IMR-90 (cell line): ENCODE measurements at regions not wholly inside any gene's neighbourhood (a gene's known extent, or its start where the extent isn't known, plus 50 kb on each side); places are given as distances from the start of the nearest gene placed in this dataset.

Experiments
- ATAC-seq: fragments of 200-7000 bp; cut with Tn5 transposase; 2 replicates; pipeline ENCODE4 v1.9.1; 2020; ENCODE audit warnings: low read depth, mild to moderate bottlenecking, moderate library complexity
- BruUV-seq: library from RNA; stranded (reverse); fragments of 400-500 nt; replicated peaks from 2 replicates; lab custom pipeline; 2021; lab: Mats Ljungman, UMichigan
- CTCF ChIA-PET: fragments of 300-600 bp; formaldehyde crosslinking; extraction: SDS; loops from one replicate; lab custom pipeline; 2021; ENCODE audit warnings: antibody characterized with exemption; lab: Yijun Ruan, JAX
- POLR2A ChIA-PET: fragments of 300-600 bp; sonication (Branson Sonifier 250); formaldehyde crosslinking; loops from one replicate; lab custom pipeline; 2022; ENCODE audit warnings: antibody characterized with exemption; ENCODE audit not compliant: unreplicated experiment; lab: Charles Lee
- DNase-seq: peaks from one replicate; pipeline ENCODE4 v3.0.0; 2013
- H2AFZ ChIP-seq: replicated peaks from 2 replicates; pipeline ENCODE3; 2013; ENCODE audit warnings: low read length, mild to moderate bottlenecking; ENCODE audit not compliant: poor library complexity
- H2AK5ac ChIP-seq: 2 replicates; pipeline ENCODE4 v1.6.1; 2013; ENCODE audit warnings: low read depth, low read length, inconsistent platforms
- H2AK9ac ChIP-seq: replicated peaks from 2 replicates; pipeline ENCODE3; 2013; ENCODE audit warnings: mild to moderate bottlenecking, low read depth, low read length, moderate library complexity; ENCODE audit not compliant: poor library complexity
- H2BK120ac ChIP-seq: 2 replicates; pipeline ENCODE4 v1.6.1; 2013; ENCODE audit warnings: low read depth, low read length, inconsistent platforms
- H2BK15ac ChIP-seq: 3 replicates; pipeline ENCODE4 v1.6.1; 2013; ENCODE audit warnings: low read depth, low read length, inconsistent platforms
- H2BK20ac ChIP-seq: 2 replicates; pipeline ENCODE4 v1.6.1; 2013; ENCODE audit warnings: low read depth, mild to moderate bottlenecking, inconsistent platforms, low read length, moderate library complexity
- H2BK5ac ChIP-seq: 2 replicates; pipeline ENCODE4 v1.6.1; 2013; ENCODE audit warnings: mild to moderate bottlenecking, low read depth, low read length, inconsistent platforms; ENCODE audit not compliant: poor library complexity, severe bottlenecking
- H3K14ac ChIP-seq: replicated peaks from 2 replicates; pipeline ENCODE4 v1.6.1; 2013; ENCODE audit warnings: low read depth, low read length, inconsistent platforms
- H3K18ac ChIP-seq: 2 replicates; pipeline ENCODE4 v1.6.1; 2013; ENCODE audit warnings: low read depth, low read length, control low read depth
- H3K23ac ChIP-seq: 2 replicates; pipeline ENCODE4 v1.6.1; 2013; ENCODE audit warnings: low read depth, low read length, inconsistent platforms
- H3K27ac ChIP-seq: 2 replicates; pipeline ENCODE4 v1.5.1; 2013; ENCODE audit warnings: mild to moderate bottlenecking, control low read depth, low read length; ENCODE audit not compliant: insufficient read depth
- H3K27me3 ChIP-seq: 2 replicates; pipeline ENCODE4 v1.6.1; 2013; ENCODE audit warnings: low read length; ENCODE audit not compliant: control insufficient read depth, insufficient read depth
- H3K36me3 ChIP-seq: 2 replicates; pipeline ENCODE4 v1.6.1; 2013; ENCODE audit warnings: low read length, mixed read lengths; ENCODE audit not compliant: control insufficient read depth, insufficient read depth
- H3K4ac ChIP-seq: 2 replicates; pipeline ENCODE4 v1.6.1; 2013; ENCODE audit warnings: low read depth, low read length, inconsistent platforms
- H3K4me1 ChIP-seq: 2 replicates; pipeline ENCODE4 v1.6.1; 2013; ENCODE audit warnings: low read length, mixed read lengths; ENCODE audit not compliant: control insufficient read depth, insufficient read depth
- H3K4me2 ChIP-seq: 2 replicates; pipeline ENCODE4 v1.6.1; 2013; ENCODE audit warnings: low read depth, mild to moderate bottlenecking, control low read depth, low read length, moderate library complexity
- H3K4me3 ChIP-seq: 2 replicates; pipeline ENCODE4 v1.5.1; 2013; ENCODE audit warnings: low read depth, mild to moderate bottlenecking, control low read depth, low read length, moderate library complexity; ENCODE audit not compliant: insufficient read depth
- H3K56ac ChIP-seq: 2 replicates; pipeline ENCODE4 v1.6.1; 2013; ENCODE audit warnings: low read length, inconsistent platforms; ENCODE audit not compliant: insufficient read depth; ENCODE audit errors: extremely low read depth
- H3K79me1 ChIP-seq, 2 experiments: 2 replicates each; pipeline ENCODE4 v1.6.1; 2013; ENCODE audit warnings: low read length in 2 of 2, inconsistent platforms in 1 of 2, low read depth in 1 of 2
- H3K9ac ChIP-seq: 2 replicates; pipeline ENCODE4 v1.6.1; 2013; ENCODE audit warnings: low read depth, low read length, control low read depth
- H3K9me1 ChIP-seq: 2 replicates; pipeline ENCODE4 v1.6.1; 2013; ENCODE audit warnings: low read length, inconsistent platforms; ENCODE audit not compliant: insufficient read depth
- H3K9me3 ChIP-seq: 2 replicates; pipeline ENCODE4 v1.6.1; 2013; ENCODE audit warnings: low read length; ENCODE audit not compliant: control insufficient read depth, insufficient read depth
- H4K20me1 ChIP-seq: 2 replicates; pipeline ENCODE4 v1.6.1; 2013; ENCODE audit warnings: low read length, inconsistent platforms; ENCODE audit not compliant: insufficient read depth
- H4K5ac ChIP-seq: 2 replicates; pipeline ENCODE4 v1.6.1; 2013; ENCODE audit warnings: mild to moderate bottlenecking, low read depth, low read length, control low read depth
- H4K8ac ChIP-seq, 2 experiments: 2 replicates each; pipeline ENCODE4 v1.6.1; 2013; ENCODE audit warnings: low read depth in 2 of 2, low read length in 2 of 2, control low read depth in 1 of 2, inconsistent platforms in 1 of 2
- H4K91ac ChIP-seq: 2 replicates; pipeline ENCODE4 v1.6.1; 2013; ENCODE audit warnings: low read depth, low read length, inconsistent platforms; ENCODE audit not compliant: insufficient read depth
- CEBPB ChIP-seq: IDR thresholded peaks from 2 replicates; pipeline ENCODE4 v1.6.1; 2012; ENCODE audit warnings: low read depth, low read length, improper control_type of control experiment
- CTCF ChIP-seq: conservative IDR thresholded peaks from 2 replicates; pipeline ENCODE4 v1.5.1; 2012; ENCODE audit warnings: mild to moderate bottlenecking, low read depth, low read length, improper control_type of control experiment
- RAD21 ChIP-seq: IDR thresholded peaks from 2 replicates; pipeline ENCODE4 v1.6.1; 2012; ENCODE audit warnings: low read length, improper control_type of control experiment
- WGBS, 2 experiments: methylation state at CpG; one replicate each; pipeline versions ENCODE4 v1.1.5 to v1.1.7; 2013; ENCODE audit warnings: missing lambda C conversion rate in 2 of 2; ENCODE audit not compliant: insufficient read length in 1 of 2; ENCODE audit errors: extremely low coverage in 2 of 2; 5-methylcytosine and 5-hydroxymethylcytosine counted together
- dilution Hi-C: fragments of 300-500 bp; cut with HindIII; formaldehyde crosslinking; loops from one replicate; pipeline ENCODE4 v1.14.3; 2018; ENCODE audit warnings: low sequenced_read_pairs; ENCODE audit not compliant: unreplicated experiment
- in situ Hi-C: fragments of 300-500 bp; cut with MboI; formaldehyde crosslinking; loops from 3 replicates; pipeline ENCODE4 v1.14.3; 2019; ENCODE audit warnings: low sequenced_read_pairs, inconsistent platforms, mixed read lengths
- intact Hi-C: fragments of 100-400 bp; cut with micrococcal nuclease; formaldehyde crosslinking; loops from 2 replicates; pipeline ENCODE4 v1.10.0; 2022

GRCh38 chr5:62083247-62083646 lies 222.8 kb upstream of the KIF2A start:
- Histone ChIP-seq H3K18ac (no peak overlapping the region), H4K20me1 (no peaks in the 10 kb centered on the region), H3K4ac (no peak overlapping the region), H3K4me3 (no peak overlapping the region), H3K56ac (no peak overlapping the region), H4K8ac (no peak overlapping the region), H3K9me1 (no peaks in the 10 kb centered on the region), H3K4me2 (no peak overlapping the region), H3K23ac (no peak overlapping the region), H3K9ac (no peak overlapping the region), H4K91ac (no peak overlapping the region), H2BK20ac (no peak overlapping the region), H3K27ac (no peak overlapping the region), H4K5ac (no peak overlapping the region), H3K4me1 (no peaks in the 10 kb centered on the region), H3K14ac (no peak overlapping the region), H2BK15ac (no peak overlapping the region), H3K9me3 (no peaks in the 10 kb centered on the region), H3K79me1 (no peaks in the 10 kb centered on the region), H2BK5ac (no peak overlapping the region), H2AK9ac (no peak overlapping the region), H2BK120ac (no peak overlapping the region), H2AK5ac (no peak overlapping the region), H2AFZ (no peak overlapping the region), H3K36me3 (no peaks in the 10 kb centered on the region), H3K27me3 (no peaks in the 10 kb centered on the region)
- dilution Hi-C loops = no loop called here
- POLR2A ChIA-PET = no interaction called here
- intact Hi-C loops = no loop called here
- CTCF ChIA-PET = no interaction called here
- ATAC-seq = no peak
- in situ Hi-C loops = no loop called here
- TF ChIP-seq CEBPB (no peak), CTCF (no peak), RAD21 (no peak)
- no peak for DNase-seq
- BruUV-seq = no TSS peak
- WGBS, 2 experiments = 53% methylated on average over 3 of the region's 7 CpGs; no CpG with 5 or more reads in 1 of the 2 experiments
